ENCODE measurements at regions not wholly inside any gene's neighbourhood (a gene's known extent, or its start where the extent isn't known, plus 50 kb on each side); places are given as distances from the start of the nearest gene placed in this dataset.
A peak's percentile ranks its signal among the peaks of the same experiment; 100 is the strongest.
"Not testable (repeated sequence)": the region's sequence is repeated elsewhere in the genome, so short reads cannot be mapped to it uniquely, and the experiment has no call there.

GRCh38 chrY:7796128-7796527 lies 884.6 kb upstream of the AMELY start:
- no peak for DNase-seq

DNA sequence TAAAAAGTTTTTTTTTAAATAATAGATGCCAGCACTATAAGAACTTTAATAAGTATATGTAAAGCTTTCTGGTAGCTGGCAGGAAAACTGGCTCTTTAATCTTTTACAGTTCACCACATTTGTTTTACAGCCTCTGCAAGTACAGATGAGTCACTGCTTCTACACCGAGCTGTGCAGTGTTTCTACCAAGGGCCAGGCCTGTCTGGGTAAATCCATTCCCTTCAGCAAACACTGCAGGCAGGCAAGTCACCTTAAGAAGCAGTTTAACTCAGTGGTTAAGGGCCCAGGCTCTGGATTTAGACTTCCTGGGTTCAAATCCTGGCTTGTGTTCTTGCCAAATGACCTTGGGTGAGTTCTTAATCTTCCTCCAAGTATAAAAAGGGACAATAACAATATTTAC lies 882.9 kb upstream of the AMELY start:
- no peak for DNase-seq

DNA sequence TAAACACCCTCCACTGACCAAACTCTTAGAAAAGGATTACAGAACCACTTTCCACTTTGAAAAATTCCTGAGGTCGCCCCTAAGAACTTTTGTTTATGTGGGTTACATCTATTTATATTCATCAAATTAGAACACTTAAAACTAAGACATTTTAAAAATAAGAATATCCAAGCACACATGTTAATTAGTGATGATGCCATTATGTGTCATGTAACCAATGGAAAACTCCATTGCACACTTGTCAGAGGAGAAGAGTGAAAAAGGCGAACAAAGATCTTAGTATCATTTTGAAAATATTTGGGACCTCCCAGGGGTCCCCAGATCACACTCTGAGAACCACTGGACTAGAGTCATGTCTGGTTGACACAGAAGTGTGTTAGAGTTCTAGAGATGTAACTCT lies 882.4 kb upstream of the AMELY start:
- no peak for DNase-seq

GRCh38 chrY:7792431-7792830 lies 880.9 kb upstream of the AMELY start:
- DNase-seq = no peak

DNA sequence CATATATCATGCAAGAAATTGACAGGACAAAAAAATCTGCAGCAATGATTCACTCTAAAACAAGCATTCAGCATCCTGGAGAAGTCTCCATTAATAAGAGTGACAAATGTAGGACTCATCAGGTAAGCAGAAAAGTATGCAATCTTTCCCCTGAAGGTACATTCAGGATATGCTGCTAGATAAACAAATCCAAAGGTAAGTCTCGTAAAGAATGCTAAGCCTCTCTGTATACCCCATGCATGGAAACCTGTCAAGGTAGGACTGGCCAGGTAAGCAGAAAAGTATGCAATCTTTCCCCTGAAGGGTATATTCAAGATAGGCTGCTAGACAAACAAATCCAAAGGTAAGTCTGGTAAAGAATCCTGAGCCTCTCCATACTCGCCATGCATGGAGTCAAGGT lies 869.9 kb upstream of the AMELY start:
- DNase-seq = no peak

GRCh38 chrY:7775436-7775835 lies 863.9 kb upstream of the AMELY start:
- not testable (repeated sequence) for DNase-seq

GRCh38 chrY:7771771-7772170 lies 860.2 kb upstream of the AMELY start:
- no peak for DNase-seq

- DNase-seq = no peak
These were observed 858.3 kb upstream of the AMELY start for GRCh38 chrY:7769790-7770375.

- no peak for DNase-seq
These were observed 857.3 kb upstream of the AMELY start for GRCh38 chrY:7768901-7769300.

DNA sequence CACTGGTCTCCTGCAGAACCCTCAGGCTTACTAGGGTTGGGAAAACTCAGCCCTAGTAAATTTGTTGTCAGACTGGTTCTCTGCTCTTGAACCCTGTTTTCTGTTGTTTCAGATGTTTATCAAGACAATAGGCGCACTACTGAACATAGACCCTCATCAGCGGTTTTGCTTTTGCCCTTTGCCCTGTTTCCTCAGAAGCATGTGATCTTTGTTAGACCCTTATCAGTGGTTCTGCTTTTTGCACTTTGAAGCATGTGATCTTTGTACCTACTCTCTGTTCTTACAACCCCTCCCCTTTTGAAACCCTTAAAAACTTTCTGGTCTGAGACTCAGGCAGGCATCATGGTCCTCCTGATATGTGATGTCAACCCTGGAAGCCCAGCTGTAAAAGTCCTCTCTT lies 842.2 kb upstream of the AMELY start:
- DNase-seq = no peak

DNA sequence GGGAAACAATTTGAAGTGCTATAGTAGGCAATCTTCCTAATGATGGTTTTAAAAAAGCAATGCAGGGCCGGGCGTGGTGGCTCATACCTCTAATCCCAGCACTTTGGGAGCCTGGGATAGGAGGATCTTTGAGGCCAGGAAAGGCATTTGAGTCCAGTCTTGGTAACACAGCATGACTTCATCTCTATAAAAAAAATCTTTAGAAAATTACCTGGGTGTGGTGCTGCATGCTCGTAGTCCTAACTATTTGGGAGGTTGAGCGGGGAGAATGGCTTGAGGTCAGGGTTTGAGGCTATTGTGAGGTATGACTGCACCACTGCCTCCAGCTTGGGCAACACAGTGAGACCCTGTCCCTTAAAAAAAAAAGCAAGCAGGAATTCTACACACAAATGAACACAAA lies 835.2 kb upstream of the AMELY start:
- DNase-seq = no peak

DNA sequence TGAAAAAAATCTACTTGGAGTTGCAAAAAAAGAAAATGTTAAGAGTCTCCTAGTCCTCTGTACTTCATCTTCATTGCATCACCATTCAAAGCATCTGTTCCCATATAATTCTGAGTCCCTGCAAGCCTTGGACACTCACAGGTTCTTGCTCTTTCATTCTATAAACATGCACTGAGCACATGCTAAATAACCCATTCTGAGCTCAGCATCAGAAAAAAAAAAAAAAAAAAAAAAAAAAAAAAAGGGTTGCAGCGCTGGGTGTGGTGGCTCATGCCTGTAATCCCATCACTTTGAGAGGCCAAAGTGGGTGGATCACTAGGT lies 834.0 kb upstream of the AMELY start:
- no peak for DNase-seq

- DNase-seq = no peak
These were observed 833.4 kb upstream of the AMELY start for GRCh38 chrY:7744691-7745580.

- no peak for DNase-seq
These were observed 825.4 kb upstream of the AMELY start for GRCh38 chrY:7736847-7737365.

GRCh38 chrY:7731651-7732050 lies 820.1 kb upstream of the AMELY start:
- DNase-seq = no peak

DNA sequence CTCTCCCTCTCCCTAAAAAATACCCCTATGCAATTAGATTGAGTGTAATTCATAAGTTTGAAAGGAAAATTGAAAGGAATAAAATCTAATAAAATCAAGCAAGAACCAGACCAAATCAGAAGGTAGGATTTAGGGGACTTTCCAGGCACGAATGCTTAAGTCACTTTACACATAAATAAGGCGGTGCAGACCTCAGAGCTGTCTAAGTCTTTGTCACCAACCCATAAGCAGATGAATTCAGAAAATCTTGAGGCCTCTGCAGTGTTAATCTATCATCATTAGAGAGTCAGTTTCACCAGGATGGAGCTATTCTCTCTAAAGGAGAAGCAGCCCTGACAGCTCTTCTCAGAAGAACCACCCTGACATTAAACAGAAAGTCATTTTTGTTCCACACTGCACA lies 819.1 kb upstream of the AMELY start:
- no peak for DNase-seq

- no peak for DNase-seq
These were observed 818.5 kb upstream of the AMELY start for GRCh38 chrY:7730071-7730470.

DNA sequence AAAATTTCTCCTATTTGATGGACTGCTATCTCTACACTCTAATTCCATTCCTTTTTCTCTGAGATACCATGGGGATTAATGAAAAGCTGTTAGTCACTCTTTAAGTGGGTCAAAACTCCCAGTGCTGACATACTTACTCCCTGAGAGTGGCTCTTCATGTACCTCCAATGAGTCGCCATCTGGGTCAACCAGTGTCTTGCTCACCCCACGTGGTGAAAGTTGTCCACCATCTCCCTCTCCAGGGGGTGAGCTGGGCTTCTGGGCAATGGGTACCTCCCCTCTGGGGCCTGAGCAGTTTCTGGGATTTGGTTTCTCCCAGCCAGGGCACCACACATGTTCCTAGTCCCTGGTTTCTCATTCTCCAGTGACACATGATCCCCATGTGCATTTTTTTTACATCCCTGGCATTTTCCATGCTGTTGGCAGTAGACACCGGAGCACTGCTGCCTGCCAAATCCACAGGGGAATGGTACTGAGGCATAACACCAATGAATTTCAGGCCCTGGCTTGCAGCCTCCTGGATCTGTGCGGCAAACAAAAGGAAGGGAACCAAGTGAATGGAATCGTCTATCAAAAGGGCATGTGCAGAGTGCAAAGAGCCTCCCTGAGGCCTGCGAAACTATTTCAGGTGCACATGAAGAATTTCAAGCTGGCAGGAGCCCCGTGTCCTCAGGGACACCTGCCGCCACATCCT lies 817.9 kb upstream of the AMELY start:
- no peak for DNase-seq

GRCh38 chrY:7728935-7729317 lies 817.4 kb upstream of the AMELY start:
- peak in 1 of 2 donors; percentile 9 for DNase-seq

- DNase-seq = no peak
These were observed 814.4 kb upstream of the AMELY start for GRCh38 chrY:7725791-7726460.

- no peak for DNase-seq
These were observed 812.6 kb upstream of the AMELY start for GRCh38 chrY:7723991-7724632.

DNA sequence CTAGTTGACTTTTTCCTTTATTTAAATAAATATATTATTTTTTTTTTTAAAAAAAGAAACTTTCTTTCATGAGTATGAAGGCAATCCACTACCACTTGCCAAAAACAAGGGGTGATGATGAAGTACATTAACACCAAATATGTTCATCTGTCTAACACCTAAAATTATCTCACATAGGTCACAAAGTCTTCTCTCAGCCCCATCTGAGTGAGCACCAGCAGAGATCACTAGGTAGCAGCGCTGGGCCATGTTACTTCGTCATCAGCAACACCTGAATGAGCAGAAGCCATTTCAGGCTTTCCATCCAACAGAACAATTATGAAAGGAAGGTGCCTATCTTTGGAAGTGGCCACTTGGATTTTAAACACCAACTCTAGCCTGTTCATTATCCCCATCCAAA lies 811.6 kb upstream of the AMELY start:
- no peak for DNase-seq

DNA sequence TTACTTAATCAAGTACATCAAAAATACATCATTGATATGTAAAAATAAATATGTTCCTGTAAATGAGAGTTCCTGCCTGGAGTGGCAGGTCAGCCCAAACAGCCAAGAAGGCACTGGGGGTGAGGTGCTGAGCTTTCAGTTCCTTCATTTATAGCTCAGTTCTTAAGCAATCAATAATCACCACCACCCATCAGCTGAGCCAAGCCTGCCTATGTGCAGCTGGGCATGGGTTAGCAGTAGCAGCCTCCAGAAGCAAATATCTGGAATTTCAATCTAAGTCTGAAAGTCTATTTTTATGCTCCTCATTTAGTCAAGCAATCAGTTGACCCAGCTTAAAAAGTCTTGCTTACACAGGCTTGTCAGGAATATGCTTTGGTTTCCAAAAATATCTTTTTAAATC lies 811.0 kb upstream of the AMELY start:
- no peak for DNase-seq

Data from stimulated activated CD4-positive, alpha-beta T cell treated with anti-CD3 and anti-CD28 coated beads, Interleukin-2, amount 100 ng/mL, for 48 hours (primary cell).